Activated T-cell treated with anti-CD3 and anti-CD28 coated beads, Interleukin-2, amount 50 U/mL, for 72 hours (primary cell): ENCODE measurements at regions not wholly inside any gene's neighbourhood (a gene's known extent, or its start where the extent isn't known, plus 50 kb on each side); places are given as distances from the start of the nearest gene placed in this dataset.

Source experiments
- ATAC-seq, 2 donors: fragments of 150-1000 bp; cut with Tn5 transposase; replicated peaks in 1 of 2; 2 replicates each; pipeline ENCODE4 v1.10.0; 2021; ENCODE audit warnings: moderate library complexity in 2 of 2, mild to moderate bottlenecking in 1 of 2
- DNase-seq, 2 donors: peaks; one replicate each; pipeline ENCODE4 v3.0.0; 2021 to 2022; ENCODE audit warnings: mixed read lengths in 1 of 2
- H3K27ac Mint-ChIP-seq: one replicate; pipeline ENCODE4 v1.8.0; 2022; ENCODE audit warnings: mild to moderate bottlenecking, moderate library complexity, mixed read lengths
- H3K27me3 Mint-ChIP-seq: one replicate; pipeline ENCODE4 v1.8.0; 2022; ENCODE audit warnings: low read depth, mixed read lengths
- H3K36me3 Mint-ChIP-seq, 2 donors: one replicate each; pipeline ENCODE4 v1.8.0; 2022; ENCODE audit warnings: mixed read lengths in 2 of 2, mild to moderate bottlenecking in 1 of 2; ENCODE audit not compliant: insufficient read depth in 2 of 2
- H3K4me1 Mint-ChIP-seq: one replicate; pipeline ENCODE4 v1.8.0; 2022; ENCODE audit warnings: low read depth, mixed read lengths
- H3K4me3 Mint-ChIP-seq, 2 donors: one replicate each; pipeline ENCODE4 v1.8.0; 2022; ENCODE audit warnings: mild to moderate bottlenecking in 2 of 2, mixed read lengths in 2 of 2, moderate library complexity in 2 of 2
- H3K9me3 Mint-ChIP-seq, 2 donors: one replicate each; pipeline ENCODE4 v1.8.0; 2022; ENCODE audit warnings: mixed read lengths in 2 of 2

DNA sequence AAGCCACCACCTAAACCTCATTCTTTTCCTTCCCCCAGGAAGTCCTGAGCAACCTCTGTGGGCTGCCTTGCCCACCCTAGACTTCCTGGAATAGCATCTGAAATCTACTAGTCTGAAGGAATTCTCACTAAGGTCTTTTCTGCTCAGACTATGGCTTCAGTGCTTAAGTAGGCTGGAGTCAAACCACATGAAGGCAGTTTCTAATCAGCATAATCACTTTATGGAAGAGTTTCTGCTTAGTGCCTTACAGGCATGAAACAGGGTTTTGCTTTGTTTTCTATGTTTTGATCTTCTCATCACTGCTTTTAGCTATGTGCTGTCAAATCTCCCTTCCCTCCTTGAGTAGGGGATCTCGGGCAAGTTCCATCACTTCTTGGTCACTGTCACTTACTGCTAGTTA, 117.7 kb downstream of the WT1 start:
- H3K4me3 Mint-ChIP-seq: no peak overlapping the region
- peaks cover 14% of the 10 kb centered on the region for H3K4me1 Mint-ChIP-seq
- DNase-seq: no peak
- H3K27ac Mint-ChIP-seq: no peak overlapping the region
- H3K27me3 Mint-ChIP-seq: peaks cover 30% of the 10 kb centered on the region
- H3K9me3 Mint-ChIP-seq: no peaks in the 10 kb centered on the region
- ATAC-seq: peak; percentile 22 to 47
- no peaks in the 10 kb centered on the region for H3K36me3 Mint-ChIP-seq

DNA sequence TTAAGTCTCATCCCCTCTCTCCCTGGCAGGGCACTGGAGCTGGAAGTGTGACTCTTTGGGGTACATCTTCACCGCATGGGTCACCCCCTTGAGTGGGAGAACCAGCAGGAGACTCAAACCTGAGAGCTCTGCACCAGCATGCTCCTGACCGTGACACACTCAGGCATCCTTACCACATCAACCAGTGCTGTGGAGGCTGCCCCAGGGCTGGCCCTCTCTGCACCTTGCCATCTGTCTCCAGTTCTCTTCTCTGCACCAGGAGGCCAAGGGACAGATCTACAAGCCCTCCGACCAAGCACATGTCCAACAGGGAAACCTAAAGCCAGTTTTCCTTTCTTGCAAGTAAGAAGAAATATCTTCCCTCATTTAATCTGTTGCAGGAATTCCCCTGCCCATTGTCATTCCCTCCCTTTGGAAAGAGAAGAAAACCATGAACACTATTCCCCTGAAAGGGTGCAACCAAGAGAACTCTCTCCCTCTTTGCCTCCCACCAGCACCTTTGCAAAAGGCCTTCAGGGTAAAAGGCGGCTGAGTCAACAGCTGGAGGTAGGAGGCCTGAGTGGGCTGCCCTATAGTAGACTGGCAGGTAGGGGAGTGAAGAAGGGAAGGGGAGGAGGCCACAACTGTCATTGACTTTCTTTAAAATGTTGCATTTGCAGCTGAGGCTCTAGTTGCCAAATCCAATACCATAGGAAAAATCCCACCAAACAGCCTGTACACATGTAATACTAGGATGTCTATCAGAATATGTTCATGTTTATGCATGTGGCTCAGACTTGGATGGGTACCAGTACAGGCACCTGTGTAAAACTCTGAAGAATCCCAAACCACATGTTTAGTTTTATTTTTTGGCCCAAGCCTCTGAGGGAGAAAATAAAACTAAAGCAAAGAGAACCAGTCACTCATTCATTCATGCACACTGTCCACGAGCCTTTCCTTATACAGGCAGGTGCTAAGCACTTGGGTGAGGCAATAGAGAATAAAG, 117.0 kb downstream of the WT1 start:
- no peaks in the 10 kb centered on the region for H3K36me3 Mint-ChIP-seq

GRCh38 chr11:32323814-32324130, 111.6 kb downstream of the WT1 start:
- no peak overlapping the region for H3K27ac Mint-ChIP-seq

More for the DNA sequence above, 117.0 kb downstream of the WT1 start:
- no peaks in the 10 kb centered on the region for H3K9me3 Mint-ChIP-seq
- DNase-seq (no peak), ATAC-seq (no peak)
- H3K4me3 Mint-ChIP-seq: no peak overlapping the region
- peaks cover 31% of the 10 kb centered on the region for H3K27me3 Mint-ChIP-seq
- no peak overlapping the region for H3K27ac Mint-ChIP-seq
- peaks cover 14% of the 10 kb centered on the region for H3K4me1 Mint-ChIP-seq

GRCh38 chr11:32325187-32325586, 110.2 kb downstream of the WT1 start:
- ATAC-seq: no peak
- no peak overlapping the region for H3K4me3 Mint-ChIP-seq

More at GRCh38 chr11:32323814-32324130, 111.6 kb downstream of the WT1 start:
- ATAC-seq: no peak
- no peaks in the 10 kb centered on the region for H3K9me3 Mint-ChIP-seq
- H3K4me3 Mint-ChIP-seq: no peak overlapping the region
- no peak for DNase-seq
- peaks cover 26% of the 10 kb centered on the region for H3K27me3 Mint-ChIP-seq
- no peaks in the 10 kb centered on the region for H3K4me1 Mint-ChIP-seq
- no peaks in the 10 kb centered on the region for H3K36me3 Mint-ChIP-seq

DNA sequence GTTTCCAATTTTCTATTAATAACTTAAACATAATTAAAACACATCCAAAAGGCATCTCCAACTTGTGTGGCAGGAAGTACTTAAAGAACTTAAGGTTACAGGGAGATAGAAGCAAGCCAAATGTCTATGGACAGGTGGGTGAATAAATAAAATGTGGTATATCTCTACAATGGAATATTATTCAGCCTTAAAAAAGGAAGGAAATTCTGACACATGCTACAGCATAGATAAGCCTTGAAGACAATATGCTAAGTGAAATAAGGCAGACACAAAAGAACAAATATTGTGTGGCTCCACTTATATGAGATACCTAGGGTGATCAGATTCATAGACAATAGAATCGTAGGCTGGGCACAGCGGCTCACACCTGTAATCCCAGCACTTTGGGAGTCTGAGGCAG, 109.6 kb downstream of the WT1 start:
- Mint-ChIP-seq H3K9me3 (no peaks in the 10 kb centered on the region), H3K4me3 (no peak overlapping the region), H3K4me1 (no peaks in the 10 kb centered on the region), H3K27ac (no peak overlapping the region), H3K27me3 (peaks cover 21% of the 10 kb centered on the region), H3K36me3 (no peaks in the 10 kb centered on the region)
- DNase-seq: no peak
- no peak for ATAC-seq

More at GRCh38 chr11:32325187-32325586, 110.2 kb downstream of the WT1 start:
- Mint-ChIP-seq H3K9me3 (no peaks in the 10 kb centered on the region), H3K27ac (no peak overlapping the region), H3K27me3 (peaks cover 17% of the 10 kb centered on the region), H3K4me1 (no peaks in the 10 kb centered on the region), H3K36me3 (no peaks in the 10 kb centered on the region)
- no peak for DNase-seq

DNA sequence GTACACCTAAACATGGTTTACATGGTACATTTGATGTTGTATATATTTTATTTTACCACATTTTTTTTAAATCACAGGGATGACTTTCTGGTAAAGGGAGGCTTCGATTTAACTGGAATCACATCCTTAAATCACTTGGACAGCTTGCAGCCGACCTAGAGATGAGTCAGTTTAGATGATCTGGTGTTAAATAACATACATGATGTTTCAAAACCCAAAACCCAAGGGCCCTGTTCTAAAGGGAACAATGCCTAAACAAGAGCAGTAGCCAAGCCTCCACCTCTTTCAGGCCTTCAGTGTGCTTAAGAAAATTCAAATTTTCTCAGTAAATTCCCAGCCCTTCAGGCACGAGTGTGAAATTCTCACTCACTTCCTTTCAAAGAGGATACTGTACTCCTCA, 108.8 kb downstream of the WT1 start:
- Mint-ChIP-seq H3K9me3 (no peaks in the 10 kb centered on the region), H3K4me1 (no peaks in the 10 kb centered on the region), H3K4me3 (no peak overlapping the region), H3K27me3 (peaks cover 29% of the 10 kb centered on the region), H3K27ac (no peak overlapping the region), H3K36me3 (no peaks in the 10 kb centered on the region)
- ATAC-seq: no peak
- DNase-seq: no peak

DNA sequence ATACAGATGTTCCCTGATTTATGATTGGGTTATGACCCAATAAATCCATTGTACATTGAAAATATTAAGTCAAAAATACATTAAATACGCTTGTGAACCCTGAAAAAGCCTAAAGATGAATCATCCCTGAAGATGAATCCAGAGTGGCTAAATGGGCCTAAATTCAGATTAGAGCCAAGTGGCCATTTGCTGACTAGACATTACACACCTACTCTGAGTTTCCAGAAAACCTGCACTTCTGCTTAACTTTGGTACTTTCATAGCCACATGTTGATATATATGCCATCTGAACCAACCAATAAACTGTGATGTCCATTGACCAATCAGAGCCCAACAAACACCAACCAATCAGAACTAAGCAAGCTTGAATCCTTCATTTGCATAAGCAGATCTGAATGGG, 106.9 kb downstream of the WT1 start:
- DNase-seq (no peak), ATAC-seq (no peak)
- H3K27me3 Mint-ChIP-seq: peaks cover 33% of the 10 kb centered on the region
- no peak overlapping the region for H3K4me3 Mint-ChIP-seq
- no peaks in the 10 kb centered on the region for H3K36me3 Mint-ChIP-seq
- H3K9me3 Mint-ChIP-seq: no peaks in the 10 kb centered on the region
- H3K4me1 Mint-ChIP-seq: peaks cover 12% of the 10 kb centered on the region
- no peak overlapping the region for H3K27ac Mint-ChIP-seq

- peaks cover 0 to 2% of the 10 kb centered on the region in 2 donors for H3K36me3 Mint-ChIP-seq
- DNase-seq (no peak), ATAC-seq (no peak)
- H3K27me3 Mint-ChIP-seq: peaks cover 49% of the 10 kb centered on the region
- peaks cover 12% of the 10 kb centered on the region for H3K4me1 Mint-ChIP-seq
- peaks cover 0 to 2% of the 10 kb centered on the region in 2 donors for H3K9me3 Mint-ChIP-seq
- H3K4me3 Mint-ChIP-seq: no peak overlapping the region
- H3K27ac Mint-ChIP-seq: no peak overlapping the region
Measured at GRCh38 chr11:32331098-32331497, 104.2 kb downstream of the WT1 start.

DNA sequence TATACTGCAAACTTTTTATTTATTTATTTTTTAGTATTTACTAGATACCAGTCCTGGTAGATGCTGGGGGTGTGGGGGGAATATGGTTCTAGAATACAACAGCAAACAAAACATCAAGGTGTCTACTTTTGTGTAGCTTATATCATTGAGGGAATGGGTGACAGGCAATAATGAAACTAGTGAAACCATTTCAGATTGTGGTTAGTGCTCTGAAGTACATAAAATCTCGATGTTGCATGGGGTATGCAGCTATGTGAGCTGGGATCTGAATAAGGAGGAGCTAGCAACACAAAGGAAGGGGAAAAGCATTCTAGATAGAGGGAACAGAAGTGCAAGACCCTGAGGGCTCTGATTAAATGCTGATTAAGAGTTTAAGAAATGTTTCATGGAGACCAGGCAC, 103.5 kb downstream of the WT1 start:
- ATAC-seq (no peak), DNase-seq (no peak)
- peaks cover 0 to 2% of the 10 kb centered on the region in 2 donors for H3K36me3 Mint-ChIP-seq
- peaks cover 51% of the 10 kb centered on the region for H3K27me3 Mint-ChIP-seq
- peaks cover 12% of the 10 kb centered on the region for H3K4me1 Mint-ChIP-seq
- H3K27ac Mint-ChIP-seq: no peak overlapping the region
- H3K4me3 Mint-ChIP-seq: no peak overlapping the region
- peaks cover 0 to 2% of the 10 kb centered on the region in 2 donors for H3K9me3 Mint-ChIP-seq

- Mint-ChIP-seq H3K9me3 (peaks cover 0 to 2% of the 10 kb centered on the region in 2 donors), H3K36me3 (peaks cover 0 to 2% of the 10 kb centered on the region in 2 donors), H3K4me1 (peaks cover 12% of the 10 kb centered on the region), H3K4me3 (peak overlapping the region; percentile 74 to 82), H3K27me3 (peaks cover 51% of the 10 kb centered on the region), H3K27ac (no peak overlapping the region)
- ATAC-seq (peak; percentile 7 to 20), DNase-seq (no peak)
Measured at GRCh38 chr11:32332990-32333319, 102.4 kb downstream of the WT1 start.

- Mint-ChIP-seq H3K27me3 (peaks cover 51% of the 10 kb centered on the region), H3K4me3 (peak overlapping the region; percentile 74 to 82), H3K4me1 (peaks cover 12% of the 10 kb centered on the region), H3K27ac (no peak overlapping the region), H3K9me3 (peaks cover 0 to 2% of the 10 kb centered on the region in 2 donors), H3K36me3 (peaks cover 0 to 2% of the 10 kb centered on the region in 2 donors)
- peak; percentile 25 to 52 for DNase-seq
- ATAC-seq: peak; percentile 49 to 68
Measured at GRCh38 chr11:32333320-32333991, 101.9 kb downstream of the WT1 start.

GRCh38 chr11:32334822-32335221, 100.5 kb downstream of the WT1 start:
- ATAC-seq: no peak
- Mint-ChIP-seq H3K4me1 (peaks cover 12% of the 10 kb centered on the region), H3K9me3 (peaks cover 0 to 2% of the 10 kb centered on the region in 2 donors), H3K4me3 (no peak overlapping the region), H3K27me3 (peaks cover 51% of the 10 kb centered on the region), H3K36me3 (peaks cover 0 to 2% of the 10 kb centered on the region in 2 donors), H3K27ac (no peak overlapping the region)
- peak; percentile 18 to 36 for DNase-seq
